ENCODE measurements at regions not wholly inside any gene's neighbourhood (a gene's known extent, or its start where the extent isn't known, plus 50 kb on each side); places are given as distances from the start of the nearest gene placed in this dataset.

DNA sequence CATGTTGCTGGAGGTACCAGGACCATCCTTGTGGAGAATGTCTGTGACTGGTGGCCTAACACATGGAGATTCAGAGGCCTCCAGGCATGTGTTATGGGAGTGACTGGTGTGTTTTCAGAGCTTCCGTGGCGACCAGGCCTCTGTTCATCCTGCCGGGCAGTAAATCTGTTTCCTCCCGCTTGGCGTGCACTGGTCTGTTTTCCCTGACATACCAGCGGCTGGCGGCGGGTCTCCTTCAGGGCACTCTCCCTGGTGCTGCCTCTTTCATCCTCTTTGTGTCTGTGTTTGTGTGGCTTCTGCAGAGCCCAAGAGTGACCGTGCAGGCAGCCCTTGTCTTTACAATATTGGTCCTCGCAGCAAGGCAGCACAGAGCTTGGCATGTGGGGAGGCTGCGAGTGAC is 385.1 kb upstream of the MKI67 start:
- Histone ChIP-seq H3F3A (ENCODE audit: insufficient read depth, low read length) (no peaks in the 10 kb centered on the region), H3K79me2 (ENCODE audit: insufficient read depth, low read length) (no peaks in the 10 kb centered on the region), H3K4me3 (ENCODE audit: low read depth, low read length, poor library complexity, severe bottlenecking) (no peak overlapping the region), H3K9me2 (ENCODE audit: low read depth, low read length) (no peaks in the 10 kb centered on the region), H3K9me3 (ENCODE audit: low read length) (no peaks in the 10 kb centered on the region), H3K36me3 (ENCODE audit: insufficient read depth, low read length) (no peaks in the 10 kb centered on the region), H3K9ac (ENCODE audit: low read length) (no peak overlapping the region), H3K4me1 (ENCODE audit: insufficient read depth, low read length, severe bottlenecking) (no peaks in the 10 kb centered on the region), H3K27me3 (ENCODE audit: insufficient read depth, low read length) (0 out of 2 replicates have a peak, but pooled peaks cover 5% of the 10 kb centered on the region), H4K20me1 (ENCODE audit: insufficient read depth, low read length) (no peaks in the 10 kb centered on the region), H3K4me2 (ENCODE audit: low read length) (no peak overlapping the region), H3K27ac (ENCODE audit: low read depth, low read length, poor library complexity, severe bottlenecking) (no peak overlapping the region), H2AFZ (ENCODE audit: low read length) (no peak overlapping the region)
- TF ChIP-seq CTCF (IDR thresholded peaks at IDR 0.05; ENCODE audit: low read length) (no peak), EZH2 (IDR thresholded peaks at IDR 0.05; ENCODE audit: borderline replicate concordance, low read length) (no peak)

- Histone ChIP-seq H3F3A (ENCODE audit: insufficient read depth, low read length) (no peaks in the 10 kb centered on the region), H3K36me3 (ENCODE audit: insufficient read depth, low read length) (no peaks in the 10 kb centered on the region), H4K20me1 (ENCODE audit: insufficient read depth, low read length) (no peaks in the 10 kb centered on the region)
These were observed 386.5 kb upstream of the MKI67 start for GRCh38 chr10:128512767-128513166.

DNA sequence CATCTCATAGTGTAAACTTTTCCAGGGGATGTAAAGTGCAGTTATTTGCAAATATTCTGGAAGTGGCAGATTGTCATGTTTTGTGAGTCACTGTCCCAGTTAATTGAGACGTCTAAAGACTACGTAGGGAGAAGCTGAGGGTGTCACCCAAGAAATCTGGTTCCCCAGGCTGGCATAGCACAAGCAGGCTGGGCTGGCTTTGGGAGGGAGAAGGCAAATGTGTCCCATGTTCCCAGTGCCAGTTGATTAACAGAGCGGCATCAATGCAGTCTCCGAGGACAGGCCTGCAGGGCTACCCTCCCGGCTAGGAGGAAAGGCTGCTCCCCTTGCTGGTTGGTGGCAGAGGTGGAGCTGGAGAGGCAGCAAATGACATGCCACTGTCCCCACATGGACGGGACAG is 388.3 kb upstream of the MKI67 start:
- no peaks in the 10 kb centered on the region for H3K4me1 ChIP-seq (ENCODE audit: insufficient read depth, low read length, severe bottlenecking)
- 0 out of 2 replicates have a peak, but pooled peaks cover 5% of the 10 kb centered on the region for H3K27me3 ChIP-seq (ENCODE audit: insufficient read depth, low read length)
- no peaks in the 10 kb centered on the region for H4K20me1 ChIP-seq (ENCODE audit: insufficient read depth, low read length)
- H3K27ac ChIP-seq (ENCODE audit: low read depth, low read length, poor library complexity, severe bottlenecking), result no peak overlapping the region
- no peak for TF ChIP-seq EZH2 (IDR thresholded peaks at IDR 0.05; ENCODE audit: borderline replicate concordance, low read length)
- TF ChIP-seq CTCF (IDR thresholded peaks at IDR 0.05; ENCODE audit: low read length), result no peak
- no peak overlapping the region for H3K4me3 ChIP-seq (ENCODE audit: low read depth, low read length, poor library complexity, severe bottlenecking)
- no peak overlapping the region for H2AFZ ChIP-seq (ENCODE audit: low read length)
- no peaks in the 10 kb centered on the region for H3K79me2 ChIP-seq (ENCODE audit: insufficient read depth, low read length)
- H3K36me3 ChIP-seq (ENCODE audit: insufficient read depth, low read length), result no peaks in the 10 kb centered on the region
- H3K4me2 ChIP-seq (ENCODE audit: low read length), result no peak overlapping the region
- H3K9me2 ChIP-seq (ENCODE audit: low read depth, low read length), result no peaks in the 10 kb centered on the region
- H3K9ac ChIP-seq (ENCODE audit: low read length), result no peak overlapping the region
- H3K9me3 ChIP-seq (ENCODE audit: low read length), result no peaks in the 10 kb centered on the region
- H3F3A ChIP-seq (ENCODE audit: insufficient read depth, low read length), result no peaks in the 10 kb centered on the region

More at GRCh38 chr10:128512767-128513166, 386.5 kb upstream of the MKI67 start:
- TF ChIP-seq EZH2 (IDR thresholded peaks at IDR 0.05; ENCODE audit: borderline replicate concordance, low read length), result no peak
- no peak for TF ChIP-seq CTCF (IDR thresholded peaks at IDR 0.05; ENCODE audit: low read length)
- Histone ChIP-seq H3K27ac (ENCODE audit: low read depth, low read length, poor library complexity, severe bottlenecking) (no peak overlapping the region), H2AFZ (ENCODE audit: low read length) (no peak overlapping the region), H3K9ac (ENCODE audit: low read length) (no peak overlapping the region), H3K4me1 (ENCODE audit: insufficient read depth, low read length, severe bottlenecking) (no peaks in the 10 kb centered on the region), H3K4me3 (ENCODE audit: low read depth, low read length, poor library complexity, severe bottlenecking) (no peak overlapping the region), H3K9me2 (ENCODE audit: low read depth, low read length) (no peaks in the 10 kb centered on the region), H3K4me2 (ENCODE audit: low read length) (no peak overlapping the region), H3K9me3 (ENCODE audit: low read length) (no peaks in the 10 kb centered on the region), H3K27me3 (ENCODE audit: insufficient read depth, low read length) (0 out of 2 replicates have a peak, but pooled peaks cover 5% of the 10 kb centered on the region), H3K79me2 (ENCODE audit: insufficient read depth, low read length) (no peaks in the 10 kb centered on the region)
